Adrenal gland (tissue), 9 donors: ENCODE measurements at regions not wholly inside any gene's neighbourhood (a gene's known extent, or its start where the extent isn't known, plus 50 kb on each side); places are given as distances from the start of the nearest gene placed in this dataset.

Source experiments
- DNase-seq, 7 donors: peaks; one replicate each; pipeline ENCODE4 v3.0.0-alpha.2; 2019 to 2020
- H3K27ac ChIP-seq, 5 donors: fragments of 200-600 bp; sonication (generic) in 4 of 5; 1 replicate in 3 of 5; 2 replicates in 2 of 5; pipeline versions ENCODE4 v1.5.1 to v1.8.0; 2016 to 2020; ENCODE audit warnings: mild to moderate bottlenecking in 1 of 5
- H3K27me3 ChIP-seq: fragments of 200-600 bp; 2 replicates; pipeline ENCODE4 v1.8.0; 2021
- H3K36me3 ChIP-seq, 2 donors: fragments of 200-600 bp; replicated peaks in 1 of 2; 1 replicate in 1 of 2; 2 replicates in 1 of 2; pipeline versions ENCODE4 v1.5.1 to v1.8.0; 2018 to 2022
- H3K4me1 ChIP-seq, 2 donors: fragments of 200-600 bp; replicated peaks in 1 of 2; 1 replicate in 1 of 2; 2 replicates in 1 of 2; pipeline versions ENCODE4 v1.5.1 to v1.8.0; 2018 to 2021
- H3K4me3 ChIP-seq, 4 donors: fragments of 200-600 bp; sonication (generic) in 3 of 4; one replicate each; pipeline ENCODE4 v1.5.1; 2016 to 2018
- H3K9me3 ChIP-seq, 3 donors: fragments of 200-600 bp; sonication (generic) in 1 of 3; replicated peaks in 1 of 3; 1 replicate in 2 of 3; 2 replicates in 1 of 3; pipeline versions ENCODE4 v1.5.1 to v1.8.0; 2016 to 2021
- POLR2A ChIP-seq, 2 donors: fragments of 450-650 bp; IDR thresholded peaks; one replicate each; pipeline ENCODE4 v1.6.1; 2017; ENCODE audit warnings: antibody characterized with exemption in 2 of 2, mild to moderate bottlenecking in 2 of 2, moderate library complexity in 1 of 2
- WGBS, 4 donors: extraction: QIAGEN DNeasy Blood & Tissue Kit in 2 of 4; methylation state at CpG; one replicate each; pipeline versions ENCODE4 v1.1.5 to v1.1.7; 2013 to 2017; 5-methylcytosine and 5-hydroxymethylcytosine counted together
- intact Hi-C, 2 donors: fragments of 100-400 bp; cut with DNase I; formaldehyde crosslinking; loops; one replicate each; pipeline versions ENCODE4 v1.14.1 to v1.15.0; 2022 to 2023
- TF ChIP-seq, protein P1 (sequence below), 6 experiments: fragments of 450-650 bp in 4 of 6; fragments of 200-600 bp in 2 of 6; sonication (generic) in 1 of 6; IDR thresholded peaks; 1 replicate in 5 of 6; 2 replicates in 1 of 6; pipeline versions ENCODE4 v1.5.1 to v1.8.0; 2016 to 2021; ENCODE audit warnings: antibody characterized with exemption in 6 of 6, mild to moderate bottlenecking in 2 of 6, moderate library complexity in 1 of 6
- donor health status: healthy with polysubstance abuse.
- donor health status: Bipolar disorder and iron deficiency.
- donor health status: DM: yes; HTN: yes; CAD: no.
- donor health status: DM: no; HTN: no; CAD: no.
- donor health status: DM: no; HTN: no; CAD: no.

DNA sequence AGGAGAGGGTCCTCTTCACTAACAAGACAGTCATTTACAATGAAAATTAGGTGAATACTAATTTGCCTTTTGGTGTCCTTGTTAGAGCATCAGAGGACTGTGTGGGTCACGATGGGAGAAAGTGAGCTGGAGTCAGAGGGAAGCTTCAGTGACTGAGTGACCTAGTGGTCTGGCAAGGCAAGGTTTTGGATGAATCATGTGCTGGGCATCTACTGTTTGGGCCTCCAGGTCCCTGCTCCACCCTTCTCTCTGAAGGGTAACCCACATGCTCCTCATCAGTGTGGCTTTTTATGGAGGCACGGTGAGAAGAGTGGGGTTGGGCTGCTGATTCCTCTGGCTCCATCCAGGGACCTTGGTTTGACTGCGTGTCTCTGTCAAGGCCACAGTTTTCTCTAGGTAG lies 60.5 kb upstream of the EXOC2 start:
- 46 to 58% (median 54%) methylated on average over 3 of the region's 3 CpGs for WGBS, 4 donors
- Histone ChIP-seq H3K4me3 (no peak overlapping the region), H3K27ac (no peak overlapping the region), H3K4me1 (no peaks in the 10 kb centered on the region), H3K9me3 (no peaks in the 10 kb centered on the region), H3K27me3 (no peaks in the 10 kb centered on the region), H3K36me3 (no peaks in the 10 kb centered on the region)
- DNase-seq = no peak
- TF ChIP-seq POLR2A (IDR thresholded peaks at IDR 0.05) = no peak
- TF ChIP-seq, protein P1, sequence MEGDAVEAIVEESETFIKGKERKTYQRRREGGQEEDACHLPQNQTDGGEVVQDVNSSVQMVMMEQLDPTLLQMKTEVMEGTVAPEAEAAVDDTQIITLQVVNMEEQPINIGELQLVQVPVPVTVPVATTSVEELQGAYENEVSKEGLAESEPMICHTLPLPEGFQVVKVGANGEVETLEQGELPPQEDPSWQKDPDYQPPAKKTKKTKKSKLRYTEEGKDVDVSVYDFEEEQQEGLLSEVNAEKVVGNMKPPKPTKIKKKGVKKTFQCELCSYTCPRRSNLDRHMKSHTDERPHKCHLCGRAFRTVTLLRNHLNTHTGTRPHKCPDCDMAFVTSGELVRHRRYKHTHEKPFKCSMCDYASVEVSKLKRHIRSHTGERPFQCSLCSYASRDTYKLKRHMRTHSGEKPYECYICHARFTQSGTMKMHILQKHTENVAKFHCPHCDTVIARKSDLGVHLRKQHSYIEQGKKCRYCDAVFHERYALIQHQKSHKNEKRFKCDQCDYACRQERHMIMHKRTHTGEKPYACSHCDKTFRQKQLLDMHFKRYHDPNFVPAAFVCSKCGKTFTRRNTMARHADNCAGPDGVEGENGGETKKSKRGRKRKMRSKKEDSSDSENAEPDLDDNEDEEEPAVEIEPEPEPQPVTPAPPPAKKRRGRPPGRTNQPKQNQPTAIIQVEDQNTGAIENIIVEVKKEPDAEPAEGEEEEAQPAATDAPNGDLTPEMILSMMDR (IDR thresholded peaks at IDR 0.05) = no peak
- intact Hi-C loops = no loop called here

DNA sequence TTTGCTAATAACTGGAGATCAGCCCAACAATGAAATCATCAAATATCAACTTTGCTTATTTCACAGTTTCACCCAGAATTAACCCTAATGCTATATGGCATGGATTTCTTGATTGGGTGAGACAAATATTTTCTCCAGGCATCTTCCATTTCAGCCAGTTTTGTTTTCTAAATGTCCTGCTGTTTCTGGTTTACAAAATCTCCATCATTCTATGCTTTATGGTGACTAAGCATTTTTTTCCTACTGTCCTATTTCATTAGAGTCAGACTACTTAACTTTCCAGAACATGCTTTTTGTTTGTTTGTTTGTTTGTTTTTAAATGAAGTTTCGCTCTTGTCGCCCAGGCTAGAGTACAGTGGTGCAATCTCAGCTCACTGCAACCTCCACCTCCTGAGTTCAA lies 59.5 kb upstream of the EXOC2 start:
- 66 to 98% (median 94%) methylated on average over 2 of the region's 2 CpGs for WGBS, 4 donors
- H3K4me3 ChIP-seq = no peak overlapping the region
- intact Hi-C loops = no loop called here
- no peaks in the 10 kb centered on the region for H3K9me3 ChIP-seq
- H3K4me1 ChIP-seq = no peaks in the 10 kb centered on the region
- no peaks in the 10 kb centered on the region for H3K36me3 ChIP-seq
- no peaks in the 10 kb centered on the region for H3K27me3 ChIP-seq
- no peak for DNase-seq
- TF ChIP-seq, protein P1 (IDR thresholded peaks at IDR 0.05) = no peak
- TF ChIP-seq POLR2A (IDR thresholded peaks at IDR 0.05) = no peak
- H3K27ac ChIP-seq = no peak overlapping the region

DNA sequence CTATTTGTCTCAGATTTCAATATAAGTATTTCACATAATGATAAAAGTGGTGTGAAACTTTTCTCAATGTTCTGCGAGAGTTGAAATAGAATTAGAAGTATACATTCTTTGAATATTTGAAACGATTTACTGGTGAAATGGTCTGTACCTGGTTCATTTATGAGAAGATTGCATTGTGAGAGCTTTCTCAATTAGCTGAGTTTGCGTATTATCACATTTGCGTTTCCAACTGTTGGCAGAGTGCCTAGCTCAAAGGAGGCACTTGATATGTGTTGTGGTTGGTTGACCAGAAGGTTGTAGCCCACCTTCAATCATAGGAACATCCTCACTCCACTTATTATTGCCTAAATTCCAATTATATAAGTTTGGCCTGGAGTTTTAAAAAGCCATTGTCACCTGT lies 58.8 kb upstream of the EXOC2 start:
- Histone ChIP-seq H3K9me3 (no peaks in the 10 kb centered on the region), H3K4me3 (no peak overlapping the region), H3K4me1 (no peaks in the 10 kb centered on the region), H3K27me3 (no peaks in the 10 kb centered on the region), H3K36me3 (no peaks in the 10 kb centered on the region), H3K27ac (no peak overlapping the region)
- 74 to 80% (median 76%) methylated on average over 4 of the region's 4 CpGs for WGBS, 4 donors
- intact Hi-C loops = no loop called here
- TF ChIP-seq POLR2A (IDR thresholded peaks at IDR 0.05) = no peak
- TF ChIP-seq, protein P1 (IDR thresholded peaks at IDR 0.05) = no peak
- no peak for DNase-seq

DNA sequence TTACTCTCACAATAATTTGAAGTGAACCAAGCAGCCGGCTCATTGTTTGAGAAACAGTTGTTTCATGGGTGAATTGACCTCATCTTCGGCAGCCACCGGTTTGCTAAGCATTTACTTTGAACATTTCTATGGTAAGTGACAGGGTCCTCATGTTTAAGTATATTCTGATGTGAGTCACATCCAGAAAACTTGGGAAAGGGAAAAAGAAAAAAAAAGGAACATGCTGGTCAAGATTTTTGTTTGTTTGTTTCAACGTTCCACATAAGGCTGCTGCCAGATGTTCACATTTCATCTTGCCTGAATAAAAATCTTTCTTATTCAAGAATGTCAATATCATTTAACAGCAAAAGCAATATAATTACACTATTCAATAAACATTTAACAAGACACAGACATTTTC lies 55.0 kb upstream of the EXOC2 start:
- Histone ChIP-seq H3K9me3 (no peaks in the 10 kb centered on the region), H3K4me3 (no peak overlapping the region), H3K4me1 (no peaks in the 10 kb centered on the region), H3K27ac (no peak overlapping the region), H3K27me3 (no peaks in the 10 kb centered on the region), H3K36me3 (no peaks in the 10 kb centered on the region)
- WGBS, 4 donors = 82 to 86% (median 85%) methylated on average over 4 of the region's 4 CpGs
- TF ChIP-seq, protein P1 (IDR thresholded peaks at IDR 0.05) = no peak
- no peak for TF ChIP-seq POLR2A (IDR thresholded peaks at IDR 0.05)
- no peak for DNase-seq
- intact Hi-C loops = no loop called here
